ENCODE measurements at regions not wholly inside any gene's neighbourhood (a gene's known extent, or its start where the extent isn't known, plus 50 kb on each side); places are given as distances from the start of the nearest gene placed in this dataset.

DNA sequence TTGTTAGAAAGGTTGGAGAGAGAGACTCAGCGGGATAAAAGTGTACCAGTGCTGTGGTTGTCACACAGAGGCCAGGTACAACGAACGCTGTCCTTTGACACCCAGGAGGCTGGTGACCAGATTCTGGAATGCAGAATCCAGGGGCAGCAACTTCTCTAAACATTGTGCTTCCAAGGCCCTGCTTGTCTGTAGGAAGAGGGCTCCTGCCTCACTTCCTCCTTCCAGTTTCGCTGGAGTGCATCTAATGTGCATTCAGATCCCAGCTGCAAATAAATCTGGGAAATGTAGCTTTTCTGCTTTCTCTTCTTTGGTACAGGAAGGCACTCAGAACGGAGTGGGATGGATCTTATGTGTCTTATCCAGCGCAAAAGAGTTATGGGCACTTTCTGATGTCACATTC, 171.8 kb upstream of the ATP5MC3 start:
- ATAC-seq (no peak), FAIRE-seq (no peak), DNase-seq (ENCODE audit: low read depth in 1 of 2, low spot score in 1 of 2) (no peak)
- Histone ChIP-seq H3K27ac (no peak overlapping the region), H3K9me3 (no peaks in the 10 kb centered on the region), H3K4me1 (no peaks in the 10 kb centered on the region), H3K4me3 (no peak overlapping the region), H3K4me2 (no peak overlapping the region)
- POLR2A ChIA-PET = no interaction called here
- TF ChIP-seq HOXA7 (CRISPR knock-in tag; IDR thresholded peaks at IDR 0.05) (no peak), FOXS1 (CRISPR knock-in tag; IDR thresholded peaks at IDR 0.05) (no peak), CHD2 (IDR thresholded peaks at IDR 0.05; ENCODE audit: low read length, partially characterized antibody) (no peak), MAZ (IDR thresholded peaks at IDR 0.05; ENCODE audit: borderline replicate concordance, low read depth, low read length) (no peak), POLR2AphosphoS2 (conservative IDR thresholded peaks at IDR 0.05; ENCODE audit: low read length) (no peak), JUN (IDR thresholded peaks at IDR 0.05) (no peak), FOSB (CRISPR knock-in tag; IDR thresholded peaks at IDR 0.05) (no peak), ESRRA (IDR thresholded peaks at IDR 0.05; ENCODE audit: borderline replicate concordance, low read length) (no peak), BHLHE40 (IDR thresholded peaks at IDR 0.05; ENCODE audit: low read depth, low read length) (no peak), CBX2 (IDR thresholded peaks at IDR 0.05; ENCODE audit: borderline replicate concordance, low read depth) (no peak), SMC3 (IDR thresholded peaks at IDR 0.05) (no peak), ZFP36 (IDR thresholded peaks at IDR 0.05; ENCODE audit: borderline replicate concordance, partially characterized antibody) (no peak), MAX (IDR thresholded peaks at IDR 0.05) (no peak), ZSCAN20 (CRISPR knock-in tag; IDR thresholded peaks at IDR 0.05) (no peak), HOXB13 (CRISPR knock-in tag; IDR thresholded peaks at IDR 0.05; ENCODE audit: low read depth) (no peak), ZC3H11A (IDR thresholded peaks at IDR 0.05) (no peak)
- CTCF ChIA-PET = interaction anchor here (1.1 to 1.9 kb wide), 3 partner anchors 10 to 14 kb away, joined by 3 to 7 read pairs (median 4); no protein-coding TSS in a partner anchor
- 46% methylated on average over 6 of the region's 6 CpGs for WGBS (ENCODE audit: missing lambda C conversion rate)

DNA sequence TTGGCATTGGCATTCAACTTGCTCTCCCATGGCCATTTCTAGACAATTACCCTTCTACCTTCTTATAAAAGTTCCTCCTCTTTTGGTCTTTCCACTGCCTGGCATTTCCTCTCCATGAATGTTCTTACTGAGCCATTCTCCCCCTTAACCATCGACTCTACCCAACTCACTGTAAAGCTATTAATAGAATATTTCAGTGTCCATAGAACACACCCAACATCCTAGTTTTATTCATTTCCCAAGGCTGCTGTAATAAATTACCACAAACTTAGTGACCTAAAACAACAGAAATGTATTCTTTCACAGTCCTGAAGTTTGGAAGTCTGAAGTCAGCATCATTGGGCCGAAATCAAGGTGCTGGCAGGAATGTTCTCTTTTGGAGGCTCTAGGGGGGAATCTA, 170.0 kb upstream of the ATP5MC3 start:
- Histone ChIP-seq H3K4me2 (no peak overlapping the region), H3K27ac (no peak overlapping the region), H3K9me3 (no peaks in the 10 kb centered on the region), H3K4me1 (no peaks in the 10 kb centered on the region), H3K4me3 (no peak overlapping the region)
- ATAC-seq (no peak), DNase-seq (ENCODE audit: low read depth in 1 of 2, low spot score in 1 of 2) (no peak), FAIRE-seq (no peak)
- POLR2A ChIA-PET = no interaction called here
- TF ChIP-seq MYC (IDR thresholded peaks at IDR 0.05; ENCODE audit: borderline replicate concordance, low read length) (no peak), HEYL (CRISPR knock-in tag; IDR thresholded peaks at IDR 0.05) (no peak), KDM1A (IDR thresholded peaks at IDR 0.05; ENCODE audit: low read depth) (no peak), ZNF302 (CRISPR knock-in tag; IDR thresholded peaks at IDR 0.05) (no peak)
- TF ChIP-seq, protein P1, sequence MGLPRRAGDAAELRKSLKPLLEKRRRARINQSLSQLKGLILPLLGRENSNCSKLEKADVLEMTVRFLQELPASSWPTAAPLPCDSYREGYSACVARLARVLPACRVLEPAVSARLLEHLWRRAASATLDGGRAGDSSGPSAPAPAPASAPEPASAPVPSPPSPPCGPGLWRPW (IDR thresholded peaks at IDR 0.05) = no peak
- CTCF ChIA-PET = no interaction called here
- WGBS (ENCODE audit: missing lambda C conversion rate) = 0% methylated on average over 2 of the region's 2 CpGs

DNA sequence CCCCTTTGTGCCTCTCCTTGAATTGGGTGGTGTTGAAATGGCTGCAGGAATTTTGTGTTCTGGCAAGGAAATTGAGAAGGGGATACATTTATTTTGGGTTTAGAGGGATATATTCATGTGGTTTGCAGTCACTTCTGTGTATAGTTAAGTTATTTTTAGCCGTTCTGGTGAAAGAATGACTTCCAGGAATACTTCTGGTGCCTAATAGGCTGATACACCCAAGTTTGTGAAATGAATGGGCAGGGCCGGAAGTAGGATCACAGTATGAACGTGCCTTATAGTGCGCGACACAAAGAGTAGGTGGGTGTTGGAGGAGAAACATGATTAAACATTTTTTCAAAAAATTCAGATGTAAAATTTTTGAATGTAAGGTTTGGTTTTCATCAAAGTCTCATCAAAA, 168.6 kb upstream of the ATP5MC3 start:
- Histone ChIP-seq H3K4me3 (no peak overlapping the region), H3K27ac (no peak overlapping the region), H3K4me1 (no peaks in the 10 kb centered on the region), H3K9me3 (no peaks in the 10 kb centered on the region), H3K4me2 (no peak overlapping the region)
- no peak for DNase-seq (ENCODE audit: low read depth in 1 of 2, low spot score in 1 of 2)
- TF ChIP-seq, protein P2, sequence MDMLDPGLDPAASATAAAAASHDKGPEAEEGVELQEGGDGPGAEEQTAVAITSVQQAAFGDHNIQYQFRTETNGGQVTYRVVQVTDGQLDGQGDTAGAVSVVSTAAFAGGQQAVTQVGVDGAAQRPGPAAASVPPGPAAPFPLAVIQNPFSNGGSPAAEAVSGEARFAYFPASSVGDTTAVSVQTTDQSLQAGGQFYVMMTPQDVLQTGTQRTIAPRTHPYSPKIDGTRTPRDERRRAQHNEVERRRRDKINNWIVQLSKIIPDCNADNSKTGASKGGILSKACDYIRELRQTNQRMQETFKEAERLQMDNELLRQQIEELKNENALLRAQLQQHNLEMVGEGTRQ (IDR thresholded peaks at IDR 0.05) = no peak
- TF ChIP-seq CBX8 (IDR thresholded peaks at IDR 0.05) (no peak), KDM1A (IDR thresholded peaks at IDR 0.05; ENCODE audit: low read depth) (no peak), FOXS1 (CRISPR knock-in tag; IDR thresholded peaks at IDR 0.05) (no peak), ESRRA (IDR thresholded peaks at IDR 0.05; ENCODE audit: borderline replicate concordance, low read length) (no peak), CHD4 (IDR thresholded peaks at IDR 0.05; ENCODE audit: borderline replicate concordance) (no peak), NR3C1 (IDR thresholded peaks at IDR 0.05) (no peak)
- 63% methylated on average over 5 of the region's 5 CpGs for WGBS (ENCODE audit: missing lambda C conversion rate)
- no peak for ATAC-seq
- POLR2A ChIA-PET = no interaction called here
- FAIRE-seq = no peak
- CTCF ChIA-PET = no interaction called here
